B cell (primary cell): ENCODE measurements at regions not wholly inside any gene's neighbourhood (a gene's known extent, or its start where the extent isn't known, plus 50 kb on each side); places are given as distances from the start of the nearest gene placed in this dataset.

ENCODE experiments used
- CTCF ChIP-seq: fragments of 200-600 bp; IDR thresholded peaks from one replicate; pipeline ENCODE4 v1.8.0; 2022; ENCODE audit warnings: antibody characterized with exemption, mild to moderate bottlenecking
- EZH2 ChIP-seq: IDR thresholded peaks from 2 replicates; pipeline ENCODE4 v1.6.1; 2012; ENCODE audit warnings: borderline replicate concordance, low read depth, mild to moderate bottlenecking, moderate library complexity, low read length; ENCODE audit not compliant: insufficient read depth, poor library complexity, severe bottlenecking

DNA sequence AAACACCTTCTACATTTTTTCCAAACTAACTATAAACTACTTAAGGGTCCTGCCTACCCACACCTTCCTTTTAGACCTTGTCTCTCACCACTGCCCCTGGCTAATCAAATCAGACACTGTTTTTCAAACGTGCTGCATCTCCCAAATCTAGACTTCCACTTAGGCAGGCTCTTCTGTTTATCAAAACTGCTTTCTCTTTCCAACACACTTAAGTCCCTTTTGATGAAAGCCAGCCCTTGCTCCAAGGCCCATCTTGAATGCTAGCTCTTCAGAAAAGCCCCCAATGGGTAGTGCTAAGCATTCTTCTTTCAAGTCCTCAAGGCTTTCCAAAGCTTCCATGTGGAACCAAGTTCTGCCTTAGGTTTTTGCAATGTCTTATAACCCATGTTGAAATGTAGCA lies 888.3 kb downstream of the TUSC7 start:
- TF ChIP-seq CTCF: no peak
- no peak for TF ChIP-seq EZH2
